Calu3 (cell line): ENCODE measurements at regions not wholly inside any gene's neighbourhood (a gene's known extent, or its start where the extent isn't known, plus 50 kb on each side); places are given as distances from the start of the nearest gene placed in this dataset.
"Not testable (repeated sequence)": the region's sequence is repeated elsewhere in the genome, so short reads cannot be mapped to it uniquely, and the experiment has no call there.

Source experiments
- BruUV-seq: library from RNA; stranded (reverse); fragments of 400-500 nt; replicated peaks from 2 replicates; lab custom pipeline; 2021; lab: Mats Ljungman, UMichigan
- CTCF ChIA-PET: fragments of 300-600 bp; sonication (Branson Sonifier 250); formaldehyde crosslinking; loops from one replicate; lab custom pipeline; 2022; ENCODE audit warnings: antibody characterized with exemption; lab: Charles Lee
- DNase-seq: peaks from one replicate; pipeline ENCODE4 v3.0.0; 2022
- H3K27ac Mint-ChIP-seq: one replicate; pipeline ENCODE4 v1.8.0; 2022; ENCODE audit warnings: mixed read lengths; ENCODE audit not compliant: unreplicated experiment
- H3K27me3 Mint-ChIP-seq: one replicate; pipeline ENCODE4 v1.8.0; 2022; ENCODE audit warnings: mixed read lengths; ENCODE audit not compliant: unreplicated experiment
- H3K36me3 Mint-ChIP-seq: one replicate; pipeline ENCODE4 v1.8.0; 2022; ENCODE audit warnings: mild to moderate bottlenecking, moderate library complexity, mixed read lengths; ENCODE audit not compliant: insufficient read depth, unreplicated experiment
- H3K4me1 Mint-ChIP-seq: one replicate; pipeline ENCODE4 v1.8.0; 2022; ENCODE audit warnings: mild to moderate bottlenecking, low read depth, mixed read lengths; ENCODE audit not compliant: unreplicated experiment
- H3K4me3 Mint-ChIP-seq: one replicate; pipeline ENCODE4 v1.8.0; 2022; ENCODE audit warnings: mild to moderate bottlenecking, low read depth, moderate library complexity, mixed read lengths; ENCODE audit not compliant: unreplicated experiment
- H3K9me3 Mint-ChIP-seq: one replicate; pipeline ENCODE4 v1.8.0; 2022; ENCODE audit warnings: low read depth, mixed read lengths; ENCODE audit not compliant: unreplicated experiment
- CTCF ChIP-seq: fragments of 200-600 bp; IDR thresholded peaks from one replicate; pipeline ENCODE4 v1.8.0; 2022; ENCODE audit warnings: antibody characterized with exemption; ENCODE audit not compliant: unreplicated experiment
- intact Hi-C: fragments of 100-400 bp; cut with micrococcal nuclease; formaldehyde crosslinking; loops from one replicate; pipeline ENCODE4 v1.10.0; 2022; ENCODE audit not compliant: unreplicated experiment

GRCh38 chr13:44686531-44686934 is 110.4 kb upstream of the TSC22D1 start:
- CTCF ChIA-PET: no interaction called here
- no peak overlapping the region for H3K27ac Mint-ChIP-seq
- H3K36me3 Mint-ChIP-seq: no peaks in the 10 kb centered on the region
- H3K9me3 Mint-ChIP-seq: peaks cover 2% of the 10 kb centered on the region
- no peak for DNase-seq
- H3K4me1 Mint-ChIP-seq: no peaks in the 10 kb centered on the region
- TF ChIP-seq CTCF: no peak
- no peaks in the 10 kb centered on the region for H3K27me3 Mint-ChIP-seq
- no TSS peak for BruUV-seq
- intact Hi-C loops: no loop called here
- no peak overlapping the region for H3K4me3 Mint-ChIP-seq

DNA sequence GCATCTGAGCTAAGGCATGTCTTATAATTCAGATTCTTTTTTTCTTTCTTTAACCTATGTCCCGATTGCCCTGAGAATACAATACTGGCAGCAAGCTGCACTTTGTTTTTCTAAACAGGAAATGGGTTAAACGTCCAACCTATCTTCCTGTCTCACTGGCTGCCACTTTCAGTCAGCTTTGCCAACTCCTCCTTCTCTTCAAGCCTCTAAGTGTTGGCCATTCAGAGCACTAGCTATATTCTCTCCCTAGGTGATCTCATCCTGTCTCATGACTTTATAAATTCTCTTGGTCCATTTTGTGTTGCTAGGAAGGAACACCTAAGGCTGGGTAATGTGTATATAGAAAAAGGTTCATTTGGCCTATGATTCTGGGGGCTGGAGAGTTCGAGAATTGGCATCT is 109.5 kb upstream of the TSC22D1 start:
- no peaks in the 10 kb centered on the region for H3K27me3 Mint-ChIP-seq
- DNase-seq: no peak
- no peaks in the 10 kb centered on the region for H3K4me1 Mint-ChIP-seq
- CTCF ChIA-PET: no interaction called here
- H3K9me3 Mint-ChIP-seq: peaks cover 2% of the 10 kb centered on the region
- no peaks in the 10 kb centered on the region for H3K36me3 Mint-ChIP-seq
- no peak for TF ChIP-seq CTCF
- no TSS peak for BruUV-seq
- intact Hi-C loops: no loop called here
- no peak overlapping the region for H3K27ac Mint-ChIP-seq
- no peak overlapping the region for H3K4me3 Mint-ChIP-seq

- BruUV-seq, H3K27ac Mint-ChIP-seq, H3K4me3 Mint-ChIP-seq, H3K4me1 Mint-ChIP-seq, DNase-seq, H3K27me3 Mint-ChIP-seq, CTCF ChIA-PET, H3K36me3 Mint-ChIP-seq, H3K9me3 Mint-ChIP-seq, intact Hi-C loops: not testable (repeated sequence)
Observed at GRCh38 chr13:44682416-44682815, 106.3 kb upstream of the TSC22D1 start.

DNA sequence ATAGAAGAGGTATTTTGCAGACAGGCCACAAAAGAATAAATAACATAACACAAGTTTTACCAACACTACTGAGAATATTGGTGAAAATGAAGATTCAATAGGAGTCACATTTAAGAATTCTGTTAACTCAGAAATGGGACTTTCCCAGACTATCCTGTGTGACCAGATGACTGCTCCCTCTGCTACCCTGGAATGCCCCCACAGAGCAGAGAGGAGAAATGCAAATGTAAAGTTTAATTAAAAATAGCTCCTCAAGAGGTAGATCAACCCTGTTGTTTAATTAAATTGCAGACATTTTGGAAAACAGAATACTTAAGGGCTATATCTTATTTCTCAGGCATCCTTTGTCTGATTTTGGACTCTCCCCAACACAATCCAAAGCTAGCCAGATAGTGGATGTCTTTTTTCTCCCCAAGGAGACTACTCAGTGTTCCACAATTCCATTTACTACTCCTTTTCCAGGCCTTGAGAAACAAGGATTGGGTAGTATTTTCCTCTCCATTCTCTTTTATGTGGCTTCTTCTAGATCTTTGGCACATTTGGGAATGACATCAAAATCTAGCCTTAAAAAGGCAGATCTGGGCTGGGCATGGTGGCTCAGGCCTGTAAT is 104.7 kb upstream of the TSC22D1 start:
- CTCF ChIA-PET: no interaction called here
- intact Hi-C loops: no loop called here
- no peaks in the 10 kb centered on the region for H3K36me3 Mint-ChIP-seq
- no peaks in the 10 kb centered on the region for H3K4me1 Mint-ChIP-seq
- no peak for DNase-seq
- BruUV-seq: no TSS peak
- no peak for TF ChIP-seq CTCF
- H3K4me3 Mint-ChIP-seq: no peak overlapping the region
- H3K27me3 Mint-ChIP-seq: no peaks in the 10 kb centered on the region
- no peaks in the 10 kb centered on the region for H3K9me3 Mint-ChIP-seq
- H3K27ac Mint-ChIP-seq: no peak overlapping the region

DNA sequence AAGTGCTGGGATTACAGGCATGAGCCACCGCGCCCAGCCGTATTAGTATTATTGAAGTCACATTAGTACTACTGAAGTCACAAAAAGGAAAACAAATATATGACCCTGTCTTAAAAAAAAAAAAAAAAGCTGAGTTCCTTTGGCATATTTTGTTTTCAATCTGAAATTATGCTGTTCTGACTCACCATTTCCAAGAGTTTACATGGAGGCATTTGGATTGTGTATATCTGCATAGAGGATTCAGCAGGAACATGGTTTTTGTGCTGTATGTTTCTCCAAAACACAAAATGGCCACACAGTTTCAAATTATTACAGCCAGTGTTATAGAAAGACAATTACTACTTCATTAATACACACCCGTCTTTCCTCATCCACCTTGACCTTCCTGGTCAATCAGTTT is 103.5 kb upstream of the TSC22D1 start:
- no peaks in the 10 kb centered on the region for H3K4me1 Mint-ChIP-seq
- intact Hi-C loops: no loop called here
- H3K4me3 Mint-ChIP-seq: no peak overlapping the region
- BruUV-seq: no TSS peak
- DNase-seq: no peak
- TF ChIP-seq CTCF: no peak
- no peaks in the 10 kb centered on the region for H3K36me3 Mint-ChIP-seq
- no peak overlapping the region for H3K27ac Mint-ChIP-seq
- CTCF ChIA-PET: no interaction called here
- no peaks in the 10 kb centered on the region for H3K9me3 Mint-ChIP-seq
- H3K27me3 Mint-ChIP-seq: no peaks in the 10 kb centered on the region
